ENCODE measurements at regions not wholly inside any gene's neighbourhood (a gene's known extent, or its start where the extent isn't known, plus 50 kb on each side); places are given as distances from the start of the nearest gene placed in this dataset.

- POLR2A ChIA-PET: no interaction called here
- ATAC-seq: no peak
- Histone ChIP-seq H3K9me1 (ENCODE audit: control insufficient read depth, insufficient read depth, low read length) (no peaks in the 10 kb centered on the region), H3K27ac (ENCODE audit: extremely low read depth, low read depth, low read length) (no peak overlapping the region), H3K9me3 (replicated peaks; ENCODE audit: control insufficient read depth, insufficient read depth, low read depth, low read length) (no peaks in the 10 kb centered on the region), H3K4me1 (replicated peaks in 1 of 2; ENCODE audit: control insufficient read depth in 2 of 2, insufficient read depth in 2 of 2, low read length in 2 of 2) (no peaks in the 10 kb centered on the region), H3K4me3 (no peak overlapping the region), H3K79me2 (ENCODE audit: control insufficient read depth, insufficient read depth, low read length) (no peaks in the 10 kb centered on the region), H3K4me2 (ENCODE audit: insufficient read depth, low read length) (no peak overlapping the region), H3K9ac (ENCODE audit: insufficient read depth in 1 of 2, low read depth in 2 of 2, low read length in 2 of 2) (no peak overlapping the region), H4K20me1 (replicated peaks; ENCODE audit: control insufficient read depth, insufficient read depth, low read length) (no peaks in the 10 kb centered on the region), H3K36me3 (ENCODE audit: control insufficient read depth, insufficient read depth, low read length) (no peaks in the 10 kb centered on the region), H2AFZ (ENCODE audit: low read depth, low read length) (no peak overlapping the region), H3K27me3 (ENCODE audit: control insufficient read depth in 2 of 2, insufficient read depth in 2 of 2, low read length in 2 of 2) (no peaks in the 10 kb centered on the region)
- FAIRE-seq: no peak
- CTCF ChIA-PET (ENCODE audit: low intra/inter-chr PET ratio): no interaction called here
- BruUV-seq (replicated peaks): no TSS peak
- intact Hi-C loops (cut with micrococcal nuclease) (no loop called here), in situ Hi-C loops (cut with MboI) (no loop called here)
- TF ChIP-seq SAFB2 (IDR thresholded peaks at IDR 0.05; ENCODE audit: borderline replicate concordance, low read depth, low read length, severe bottlenecking) (no peak), SMC3 (conservative IDR thresholded peaks at IDR 0.05; ENCODE audit: insufficient read depth, low read depth, low read length) (no peak), MTA2 (IDR thresholded peaks at IDR 0.05; ENCODE audit: low read depth) (no peak), E4F1 (CRISPR knock-in tag; IDR thresholded peaks at IDR 0.05; ENCODE audit: borderline replicate concordance) (no peak)
- DNase-seq (ENCODE audit: extremely low read depth in 1 of 4, low spot score in 3 of 4): no peak
- 0% methylated on average over 1 of the region's 1 CpG for WGBS (ENCODE audit: insufficient coverage, low coverage, missing lambda C conversion rate)
These were observed 323.1 kb downstream of the NKX6-1 start for GRCh38 chr4:84176016-84176415.

GRCh38 chr4:84171871-84172270 lies 327.2 kb downstream of the NKX6-1 start:
- H3K27me3 ChIP-seq (ENCODE audit: control insufficient read depth in 2 of 2, insufficient read depth in 2 of 2, low read length in 2 of 2): no peaks in the 10 kb centered on the region
- no peaks in the 10 kb centered on the region for H3K9me3 ChIP-seq (replicated peaks; ENCODE audit: control insufficient read depth, insufficient read depth, low read depth, low read length)
- no peak overlapping the region for H3K4me2 ChIP-seq (ENCODE audit: insufficient read depth, low read length)
- H3K4me1 ChIP-seq (replicated peaks in 1 of 2; ENCODE audit: control insufficient read depth in 2 of 2, insufficient read depth in 2 of 2, low read length in 2 of 2): no peaks in the 10 kb centered on the region
- peak; percentile 22; the same call in 1 of the 2 replicates for TF ChIP-seq USF2 (CRISPR knock-in tag; IDR thresholded peaks at IDR 0.05)
- TF ChIP-seq SMARCB1 (IDR thresholded peaks at IDR 0.05; ENCODE audit: insufficient read length, low read depth): no peak
- TF ChIP-seq THRB (CRISPR knock-in tag; conservative IDR thresholded peaks at IDR 0.05): no peak
- TF ChIP-seq TFE3 (CRISPR knock-in tag; IDR thresholded peaks at IDR 0.05): peak; percentile 75
- TF ChIP-seq ESRRA (IDR thresholded peaks at IDR 0.05; ENCODE audit: borderline replicate concordance, low read depth): no peak
- DNase-seq (ENCODE audit: extremely low read depth in 1 of 4, low spot score in 3 of 4) (peak; percentile 1 to 40 (median 24)), ATAC-seq (no peak), FAIRE-seq (no peak)
- no peaks in the 10 kb centered on the region for H3K79me2 ChIP-seq (ENCODE audit: control insufficient read depth, insufficient read depth, low read length)
- H2AFZ ChIP-seq (ENCODE audit: low read depth, low read length): no peak overlapping the region
- POLR2A ChIA-PET: no interaction called here
- in situ Hi-C loops (cut with MboI): no loop called here
- no peaks in the 10 kb centered on the region for H3K9me1 ChIP-seq (ENCODE audit: control insufficient read depth, insufficient read depth, low read length)
- intact Hi-C loops (cut with micrococcal nuclease): no loop called here
- 0% methylated on average over 1 of the region's 1 CpG for WGBS (ENCODE audit: insufficient coverage, low coverage, missing lambda C conversion rate)
- H3K4me3 ChIP-seq: no peak overlapping the region
- no peak overlapping the region for H3K27ac ChIP-seq (ENCODE audit: extremely low read depth, low read depth, low read length)
- no TSS peak for BruUV-seq (replicated peaks)
- H4K20me1 ChIP-seq (replicated peaks; ENCODE audit: control insufficient read depth, insufficient read depth, low read length): no peaks in the 10 kb centered on the region
- CTCF ChIA-PET (ENCODE audit: low intra/inter-chr PET ratio): no interaction called here
- no peak overlapping the region for H3K9ac ChIP-seq (ENCODE audit: insufficient read depth in 1 of 2, low read depth in 2 of 2, low read length in 2 of 2)
- no peaks in the 10 kb centered on the region for H3K36me3 ChIP-seq (ENCODE audit: control insufficient read depth, insufficient read depth, low read length)

Data from K562 (cell line).